H54 (cell line): ENCODE measurements at regions not wholly inside any gene's neighbourhood (a gene's known extent, or its start where the extent isn't known, plus 50 kb on each side); places are given as distances from the start of the nearest gene placed in this dataset.
"Not testable (repeated sequence)": the region's sequence is repeated elsewhere in the genome, so short reads cannot be mapped to it uniquely, and the experiment has no call there.

Source experiments
- DNase-seq: peaks from one replicate; pipeline ENCODE4 v3.0.0; 2011; ENCODE audit warnings: low spot score, mixed read lengths; ENCODE audit not compliant: insufficient read length
- FAIRE-seq: peaks from 3 replicates; lab custom pipeline; 2011; peaks lifted over from hg19 to GRCh38; lab: Jason Lieb, UNC
- POLR2A ChIP-seq: IDR thresholded peaks from 2 replicates; pipeline ENCODE4 v1.6.1; 2011; ENCODE audit warnings: low read depth, mild to moderate bottlenecking, low read length

- FAIRE-seq, result no peak
- no peak for TF ChIP-seq POLR2A
- no peak for DNase-seq
Measured at GRCh38 chr3:11910971-11911531, 64.4 kb upstream of the TAMM41 start.

GRCh38 chr3:11911887-11912286 is 65.2 kb upstream of the TAMM41 start:
- not testable (repeated sequence) for FAIRE-seq, DNase-seq

- TF ChIP-seq POLR2A, result no peak
- FAIRE-seq, result no peak
- no peak for DNase-seq
Measured at GRCh38 chr3:11913316-11913715, 66.6 kb upstream of the TAMM41 start.

GRCh38 chr3:11914041-11914440 is 67.4 kb upstream of the TAMM41 start:
- DNase-seq (no peak), FAIRE-seq (no peak)
- TF ChIP-seq POLR2A, result no peak

- TF ChIP-seq POLR2A, result no peak
- no peak for FAIRE-seq
Measured at GRCh38 chr3:11914651-11915050, 68.0 kb upstream of the TAMM41 start.

GRCh38 chr3:11915621-11916424 is 69.1 kb upstream of the TAMM41 start:
- DNase-seq (no peak), FAIRE-seq (no peak)
- no peak for TF ChIP-seq POLR2A

More at GRCh38 chr3:11914651-11915050, 68.0 kb upstream of the TAMM41 start:
- DNase-seq, result no peak

GRCh38 chr3:11916425-11916762 is 69.7 kb upstream of the TAMM41 start:
- not testable (repeated sequence) for FAIRE-seq, DNase-seq

GRCh38 chr3:11917051-11917450 is 70.4 kb upstream of the TAMM41 start:
- no peak for TF ChIP-seq POLR2A
- DNase-seq, result no peak
- FAIRE-seq, result no peak

- DNase-seq (no peak), FAIRE-seq (no peak)
- TF ChIP-seq POLR2A, result no peak
Measured at GRCh38 chr3:11919390-11919789, 72.7 kb upstream of the TAMM41 start.

- DNase-seq (no peak), FAIRE-seq (no peak)
- TF ChIP-seq POLR2A, result no peak
Measured at GRCh38 chr3:11924518-11924917, 77.8 kb upstream of the TAMM41 start.

- DNase-seq (no peak), FAIRE-seq (no peak)
- TF ChIP-seq POLR2A, result no peak
Measured at GRCh38 chr3:11928381-11928780, 75.8 kb upstream of the SYN2 start.

- FAIRE-seq, result no peak
- no peak for TF ChIP-seq POLR2A
- DNase-seq, result no peak
Measured at GRCh38 chr3:11929531-11929930, 74.7 kb upstream of the SYN2 start.

GRCh38 chr3:11930084-11930483 is 74.1 kb upstream of the SYN2 start:
- DNase-seq, result no peak
- FAIRE-seq, result no peak
- no peak for TF ChIP-seq POLR2A

GRCh38 chr3:11932636-11933035 is 71.6 kb upstream of the SYN2 start:
- no peak for TF ChIP-seq POLR2A
- DNase-seq, result no peak
- no peak for FAIRE-seq

- DNase-seq (no peak), FAIRE-seq (no peak)
- TF ChIP-seq POLR2A, result no peak
Measured at GRCh38 chr3:11933529-11933928, 70.7 kb upstream of the SYN2 start.
